IMR-90 (cell line): ENCODE measurements at regions not wholly inside any gene's neighbourhood (a gene's known extent, or its start where the extent isn't known, plus 50 kb on each side); places are given as distances from the start of the nearest gene placed in this dataset.

ENCODE experiments used
- ATAC-seq: fragments of 200-7000 bp; cut with Tn5 transposase; 2 replicates; pipeline ENCODE4 v1.9.1; 2020; ENCODE audit warnings: low read depth, mild to moderate bottlenecking, moderate library complexity
- BruUV-seq: library from RNA; stranded (reverse); fragments of 400-500 nt; replicated peaks from 2 replicates; lab custom pipeline; 2021; lab: Mats Ljungman, UMichigan
- CTCF ChIA-PET: fragments of 300-600 bp; formaldehyde crosslinking; extraction: SDS; loops from one replicate; lab custom pipeline; 2021; ENCODE audit warnings: antibody characterized with exemption; lab: Yijun Ruan, JAX
- POLR2A ChIA-PET: fragments of 300-600 bp; sonication (Branson Sonifier 250); formaldehyde crosslinking; loops from one replicate; lab custom pipeline; 2022; ENCODE audit warnings: antibody characterized with exemption; ENCODE audit not compliant: unreplicated experiment; lab: Charles Lee
- DNase-seq: peaks from one replicate; pipeline ENCODE4 v3.0.0; 2013
- H2AFZ ChIP-seq: replicated peaks from 2 replicates; pipeline ENCODE3; 2013; ENCODE audit warnings: low read length, mild to moderate bottlenecking; ENCODE audit not compliant: poor library complexity
- H2AK5ac ChIP-seq: 2 replicates; pipeline ENCODE4 v1.6.1; 2013; ENCODE audit warnings: low read depth, low read length, inconsistent platforms
- H2AK9ac ChIP-seq: replicated peaks from 2 replicates; pipeline ENCODE3; 2013; ENCODE audit warnings: mild to moderate bottlenecking, low read depth, low read length, moderate library complexity; ENCODE audit not compliant: poor library complexity
- H2BK120ac ChIP-seq: 2 replicates; pipeline ENCODE4 v1.6.1; 2013; ENCODE audit warnings: low read depth, low read length, inconsistent platforms
- H2BK15ac ChIP-seq: 3 replicates; pipeline ENCODE4 v1.6.1; 2013; ENCODE audit warnings: low read depth, low read length, inconsistent platforms
- H2BK20ac ChIP-seq: 2 replicates; pipeline ENCODE4 v1.6.1; 2013; ENCODE audit warnings: low read depth, mild to moderate bottlenecking, inconsistent platforms, low read length, moderate library complexity
- H2BK5ac ChIP-seq: 2 replicates; pipeline ENCODE4 v1.6.1; 2013; ENCODE audit warnings: mild to moderate bottlenecking, low read depth, low read length, inconsistent platforms; ENCODE audit not compliant: poor library complexity, severe bottlenecking
- H3K14ac ChIP-seq: replicated peaks from 2 replicates; pipeline ENCODE4 v1.6.1; 2013; ENCODE audit warnings: low read depth, low read length, inconsistent platforms
- H3K18ac ChIP-seq: 2 replicates; pipeline ENCODE4 v1.6.1; 2013; ENCODE audit warnings: low read depth, low read length, control low read depth
- H3K23ac ChIP-seq: 2 replicates; pipeline ENCODE4 v1.6.1; 2013; ENCODE audit warnings: low read depth, low read length, inconsistent platforms
- H3K27ac ChIP-seq: 2 replicates; pipeline ENCODE4 v1.5.1; 2013; ENCODE audit warnings: mild to moderate bottlenecking, control low read depth, low read length; ENCODE audit not compliant: insufficient read depth
- H3K27me3 ChIP-seq: 2 replicates; pipeline ENCODE4 v1.6.1; 2013; ENCODE audit warnings: low read length; ENCODE audit not compliant: control insufficient read depth, insufficient read depth
- H3K36me3 ChIP-seq: 2 replicates; pipeline ENCODE4 v1.6.1; 2013; ENCODE audit warnings: low read length, mixed read lengths; ENCODE audit not compliant: control insufficient read depth, insufficient read depth
- H3K4ac ChIP-seq: 2 replicates; pipeline ENCODE4 v1.6.1; 2013; ENCODE audit warnings: low read depth, low read length, inconsistent platforms
- H3K4me1 ChIP-seq: 2 replicates; pipeline ENCODE4 v1.6.1; 2013; ENCODE audit warnings: low read length, mixed read lengths; ENCODE audit not compliant: control insufficient read depth, insufficient read depth
- H3K4me2 ChIP-seq: 2 replicates; pipeline ENCODE4 v1.6.1; 2013; ENCODE audit warnings: low read depth, mild to moderate bottlenecking, control low read depth, low read length, moderate library complexity
- H3K4me3 ChIP-seq: 2 replicates; pipeline ENCODE4 v1.5.1; 2013; ENCODE audit warnings: low read depth, mild to moderate bottlenecking, control low read depth, low read length, moderate library complexity; ENCODE audit not compliant: insufficient read depth
- H3K56ac ChIP-seq: 2 replicates; pipeline ENCODE4 v1.6.1; 2013; ENCODE audit warnings: low read length, inconsistent platforms; ENCODE audit not compliant: insufficient read depth; ENCODE audit errors: extremely low read depth
- H3K79me1 ChIP-seq, 2 experiments: 2 replicates each; pipeline ENCODE4 v1.6.1; 2013; ENCODE audit warnings: low read length in 2 of 2, inconsistent platforms in 1 of 2, low read depth in 1 of 2
- H3K9ac ChIP-seq: 2 replicates; pipeline ENCODE4 v1.6.1; 2013; ENCODE audit warnings: low read depth, low read length, control low read depth
- H3K9me1 ChIP-seq: 2 replicates; pipeline ENCODE4 v1.6.1; 2013; ENCODE audit warnings: low read length, inconsistent platforms; ENCODE audit not compliant: insufficient read depth
- H3K9me3 ChIP-seq: 2 replicates; pipeline ENCODE4 v1.6.1; 2013; ENCODE audit warnings: low read length; ENCODE audit not compliant: control insufficient read depth, insufficient read depth
- H4K20me1 ChIP-seq: 2 replicates; pipeline ENCODE4 v1.6.1; 2013; ENCODE audit warnings: low read length, inconsistent platforms; ENCODE audit not compliant: insufficient read depth
- H4K5ac ChIP-seq: 2 replicates; pipeline ENCODE4 v1.6.1; 2013; ENCODE audit warnings: mild to moderate bottlenecking, low read depth, low read length, control low read depth
- H4K8ac ChIP-seq, 2 experiments: 2 replicates each; pipeline ENCODE4 v1.6.1; 2013; ENCODE audit warnings: low read depth in 2 of 2, low read length in 2 of 2, control low read depth in 1 of 2, inconsistent platforms in 1 of 2
- H4K91ac ChIP-seq: 2 replicates; pipeline ENCODE4 v1.6.1; 2013; ENCODE audit warnings: low read depth, low read length, inconsistent platforms; ENCODE audit not compliant: insufficient read depth
- BHLHE40 ChIP-seq: fragments of 150-350 bp; IDR thresholded peaks from 2 replicates; pipeline ENCODE4 v1.6.1; 2016; ENCODE audit warnings: mild to moderate bottlenecking, low read depth, low read length
- CEBPB ChIP-seq: IDR thresholded peaks from 2 replicates; pipeline ENCODE4 v1.6.1; 2012; ENCODE audit warnings: low read depth, low read length, improper control_type of control experiment
- ELK1 ChIP-seq: fragments of 150-350 bp; IDR thresholded peaks from 2 replicates; pipeline ENCODE4 v1.6.1; 2016; ENCODE audit warnings: low read depth, mild to moderate bottlenecking, low read length, moderate library complexity, borderline replicate concordance
- FOS ChIP-seq: fragments of 150-350 bp; IDR thresholded peaks from 2 replicates; pipeline ENCODE4 v1.6.1; 2016; ENCODE audit warnings: low read depth, low read length
- MXI1 ChIP-seq: IDR thresholded peaks from 2 replicates; pipeline ENCODE4 v1.6.1; 2012; ENCODE audit warnings: low read depth, mild to moderate bottlenecking, low read length, moderate library complexity, borderline replicate concordance
- POLR2A ChIP-seq: IDR thresholded peaks from 2 replicates; pipeline ENCODE4 v1.6.1; 2012; ENCODE audit warnings: mild to moderate bottlenecking, low read depth, low read length
- RFX5 ChIP-seq: IDR thresholded peaks from 2 replicates; pipeline ENCODE4 v1.8.0; 2012; ENCODE audit warnings: low read depth, mild to moderate bottlenecking, low read length, moderate library complexity
- dilution Hi-C: fragments of 300-500 bp; cut with HindIII; formaldehyde crosslinking; loops from one replicate; pipeline ENCODE4 v1.14.3; 2018; ENCODE audit warnings: low sequenced_read_pairs; ENCODE audit not compliant: unreplicated experiment
- in situ Hi-C: fragments of 300-500 bp; cut with MboI; formaldehyde crosslinking; loops from 3 replicates; pipeline ENCODE4 v1.14.3; 2019; ENCODE audit warnings: low sequenced_read_pairs, inconsistent platforms, mixed read lengths
- intact Hi-C: fragments of 100-400 bp; cut with micrococcal nuclease; formaldehyde crosslinking; loops from 2 replicates; pipeline ENCODE4 v1.10.0; 2022
- TF ChIP-seq, protein P1 (sequence below): fragments of 150-350 bp; IDR thresholded peaks from 2 replicates; pipeline ENCODE4 v1.6.1; 2017; ENCODE audit warnings: mild to moderate bottlenecking, antibody characterized with exemption, low read length, low read depth

DNA sequence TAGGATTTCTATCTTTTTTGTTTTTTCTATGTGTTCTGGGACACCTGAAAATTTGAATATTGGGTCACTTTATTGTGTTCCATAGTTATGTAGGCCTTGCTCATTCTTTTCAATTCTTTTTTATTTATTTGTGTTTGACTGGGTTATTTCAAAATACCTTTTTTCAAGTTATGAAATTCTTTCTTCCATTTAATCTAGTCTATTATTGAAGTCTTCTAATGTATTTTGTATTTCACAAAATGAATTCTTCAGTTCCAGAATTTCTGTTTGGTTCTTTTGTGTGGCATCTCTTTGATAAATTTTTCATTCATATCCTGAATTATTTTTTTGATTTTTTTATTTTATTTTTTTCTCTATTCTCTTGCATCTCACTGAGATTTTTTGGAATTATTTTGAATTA lies 628.8 kb downstream of the NR2F1-AS1 start:
- Histone ChIP-seq H3K4me1 (no peaks in the 10 kb centered on the region), H3K4me2 (no peak overlapping the region), H3K9ac (no peak overlapping the region), H3K36me3 (no peaks in the 10 kb centered on the region), H2AFZ (no peak overlapping the region), H3K9me3 (peaks cover 9% of the 10 kb centered on the region), H3K4me3 (no peak overlapping the region), H2BK120ac (no peak overlapping the region), H4K91ac (no peak overlapping the region), H2BK15ac (no peak overlapping the region), H3K79me1 (no peaks in the 10 kb centered on the region), H2AK9ac (no peak overlapping the region), H4K8ac (no peak overlapping the region), H3K9me1 (no peaks in the 10 kb centered on the region), H3K14ac (no peak overlapping the region), H3K18ac (no peak overlapping the region), H3K23ac (no peak overlapping the region), H2AK5ac (no peak overlapping the region), H3K27me3 (no peaks in the 10 kb centered on the region), H3K4ac (no peak overlapping the region), H4K5ac (no peak overlapping the region), H3K56ac (no peak overlapping the region), H2BK5ac (no peak overlapping the region), H2BK20ac (no peak overlapping the region), H4K20me1 (no peaks in the 10 kb centered on the region), H3K27ac (no peak overlapping the region)
- no peak for DNase-seq
- dilution Hi-C loops (no loop called here), intact Hi-C loops (no loop called here), in situ Hi-C loops (no loop called here)
- ATAC-seq, result no peak
- CTCF ChIA-PET, result no interaction called here
- no TSS peak for BruUV-seq
- no peak for TF ChIP-seq MXI1
- no peak for TF ChIP-seq ELK1
- TF ChIP-seq CEBPB, result no peak
- TF ChIP-seq BHLHE40, result no peak
- TF ChIP-seq RFX5, result no peak
- no peak for TF ChIP-seq POLR2A
- no peak for TF ChIP-seq FOS
- TF ChIP-seq, protein P1, sequence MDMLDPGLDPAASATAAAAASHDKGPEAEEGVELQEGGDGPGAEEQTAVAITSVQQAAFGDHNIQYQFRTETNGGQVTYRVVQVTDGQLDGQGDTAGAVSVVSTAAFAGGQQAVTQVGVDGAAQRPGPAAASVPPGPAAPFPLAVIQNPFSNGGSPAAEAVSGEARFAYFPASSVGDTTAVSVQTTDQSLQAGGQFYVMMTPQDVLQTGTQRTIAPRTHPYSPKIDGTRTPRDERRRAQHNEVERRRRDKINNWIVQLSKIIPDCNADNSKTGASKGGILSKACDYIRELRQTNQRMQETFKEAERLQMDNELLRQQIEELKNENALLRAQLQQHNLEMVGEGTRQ, result no peak
- POLR2A ChIA-PET, result no interaction called here
